Mesendoderm (in vitro differentiated cells): ENCODE measurements at regions not wholly inside any gene's neighbourhood (a gene's known extent, or its start where the extent isn't known, plus 50 kb on each side); places are given as distances from the start of the nearest gene placed in this dataset.
A peak's percentile ranks its signal among the peaks of the same experiment; 100 is the strongest.

Experiments
- DNase-seq: peaks from one replicate; pipeline ENCODE4 v3.0.0; 2013
- H2AK5ac ChIP-seq: 2 replicates; pipeline ENCODE4 v1.6.1; 2013; ENCODE audit warnings: low read length, inconsistent platforms
- H2BK120ac ChIP-seq: 2 replicates; pipeline ENCODE4 v1.6.1; 2013; ENCODE audit warnings: low read depth, mild to moderate bottlenecking, low read length, moderate library complexity, mixed read lengths
- H2BK15ac ChIP-seq: replicated peaks from 2 replicates; pipeline ENCODE4 v1.6.1; 2013; ENCODE audit warnings: low read depth, mild to moderate bottlenecking, moderate library complexity
- H2BK5ac ChIP-seq: 2 replicates; pipeline ENCODE4 v1.6.1; 2013; ENCODE audit warnings: low read length, inconsistent platforms
- H3K18ac ChIP-seq: 2 replicates; pipeline ENCODE4 v1.6.1; 2013; ENCODE audit warnings: mild to moderate bottlenecking, low read length, mixed read lengths
- H3K23ac ChIP-seq: one replicate; pipeline ENCODE4 v1.6.1; 2013; ENCODE audit warnings: low read length
- H3K27ac ChIP-seq: 2 replicates; pipeline ENCODE4 v1.5.1; 2013; ENCODE audit warnings: low read depth, mild to moderate bottlenecking, inconsistent platforms, low read length, moderate library complexity
- H3K27me3 ChIP-seq: 2 replicates; pipeline ENCODE4 v1.6.1; 2013; ENCODE audit warnings: low read length, control low read depth, mild to moderate bottlenecking, inconsistent platforms; ENCODE audit not compliant: insufficient read depth, poor library complexity
- H3K36me3 ChIP-seq: 2 replicates; pipeline ENCODE4 v1.6.1; 2013; ENCODE audit warnings: low read length, inconsistent platforms; ENCODE audit not compliant: control insufficient read depth, insufficient read depth
- H3K4ac ChIP-seq: one replicate; pipeline ENCODE4 v1.6.1; 2013; ENCODE audit warnings: low read depth, mild to moderate bottlenecking, low read length, moderate library complexity
- H3K4me1 ChIP-seq: 2 replicates; pipeline ENCODE4 v1.6.1; 2013; ENCODE audit warnings: low read depth, low read length, inconsistent platforms; ENCODE audit not compliant: control insufficient read depth
- H3K4me2 ChIP-seq: 2 replicates; pipeline ENCODE4 v1.6.1; 2013; ENCODE audit warnings: low read length
- H3K4me3 ChIP-seq: 2 replicates; pipeline ENCODE4 v1.5.1; 2013; ENCODE audit warnings: mild to moderate bottlenecking, low read length
- H3K56ac ChIP-seq: one replicate; pipeline ENCODE4 v1.6.1; 2013; ENCODE audit warnings: low read length
- H3K79me1 ChIP-seq: 2 replicates; pipeline ENCODE4 v1.6.1; 2013; ENCODE audit warnings: low read length, inconsistent platforms
- H3K79me2 ChIP-seq: 2 replicates; pipeline ENCODE4 v1.6.1; 2013; ENCODE audit warnings: mild to moderate bottlenecking, low read length; ENCODE audit not compliant: control insufficient read depth, insufficient read depth
- H3K9ac ChIP-seq: 2 replicates; pipeline ENCODE4 v1.6.1; 2013; ENCODE audit warnings: low read length, inconsistent platforms
- H4K5ac ChIP-seq: one replicate; pipeline ENCODE4 v1.6.1; 2013; ENCODE audit warnings: low read length
- H4K8ac ChIP-seq: one replicate; pipeline ENCODE4 v1.6.1; 2013; ENCODE audit warnings: low read depth, mild to moderate bottlenecking, control low read depth, low read length, moderate library complexity
- WGBS: extraction: QIAGEN DNeasy Blood & Tissue Kit; methylation state at CpG from one replicate; pipeline ENCODE4 v1.1.7; 2013; ENCODE audit warnings: low lambda C conversion rate, missing lambda C conversion rate; ENCODE audit not compliant: insufficient coverage; ENCODE audit errors: extremely low coverage; 5-methylcytosine and 5-hydroxymethylcytosine counted together

GRCh38 chr4:148857239-148857972 lies 415.2 kb upstream of the NR3C2 start:
- H3K36me3 ChIP-seq, result no peaks in the 10 kb centered on the region
- no CpG with 5 or more reads among the region's 4 CpGs for WGBS
- DNase-seq, result no peak
- H3K79me1 ChIP-seq, result no peaks in the 10 kb centered on the region
- H4K8ac ChIP-seq, result no peak overlapping the region
- H3K9ac ChIP-seq, result no peak overlapping the region
- H2BK5ac ChIP-seq, result no peak overlapping the region
- no peak overlapping the region for H3K23ac ChIP-seq
- no peaks in the 10 kb centered on the region for H3K4me1 ChIP-seq
- H3K27ac ChIP-seq, result no peak overlapping the region
- H2AK5ac ChIP-seq, result no peak overlapping the region
- H3K4ac ChIP-seq, result no peak overlapping the region
- no peak overlapping the region for H4K5ac ChIP-seq
- H3K18ac ChIP-seq, result no peak overlapping the region
- no peak overlapping the region for H3K4me2 ChIP-seq
- no peaks in the 10 kb centered on the region for H3K27me3 ChIP-seq
- H3K79me2 ChIP-seq, result no peaks in the 10 kb centered on the region
- H3K56ac ChIP-seq, result no peak overlapping the region
- H3K4me3 ChIP-seq, result no peak overlapping the region
- H2BK15ac ChIP-seq, result no peak overlapping the region
- H2BK120ac ChIP-seq, result no peak overlapping the region

- H2BK15ac ChIP-seq, result no peak overlapping the region
- no peak overlapping the region for H3K18ac ChIP-seq
- H3K36me3 ChIP-seq, result no peaks in the 10 kb centered on the region
- no peaks in the 10 kb centered on the region for H3K79me1 ChIP-seq
- no peaks in the 10 kb centered on the region for H3K4me1 ChIP-seq
- no peak overlapping the region for H3K23ac ChIP-seq
- H4K8ac ChIP-seq, result no peak overlapping the region
- no peak overlapping the region for H3K56ac ChIP-seq
- no peak overlapping the region for H3K9ac ChIP-seq
- H3K79me2 ChIP-seq, result no peaks in the 10 kb centered on the region
- no peaks in the 10 kb centered on the region for H3K27me3 ChIP-seq
- H3K4me3 ChIP-seq, result no peak overlapping the region
- no peak overlapping the region for H3K4me2 ChIP-seq
- H4K5ac ChIP-seq, result no peak overlapping the region
- no peak for DNase-seq
- H3K4ac ChIP-seq, result no peak overlapping the region
- no peak overlapping the region for H2BK120ac ChIP-seq
- H2BK5ac ChIP-seq, result no peak overlapping the region
- no peak overlapping the region for H3K27ac ChIP-seq
- H2AK5ac ChIP-seq, result no peak overlapping the region
Observed at GRCh38 chr4:148854203-148854602, 412.0 kb upstream of the NR3C2 start.

- H3K4me1 ChIP-seq, result no peaks in the 10 kb centered on the region
- no peak overlapping the region for H3K9ac ChIP-seq
- H2BK5ac ChIP-seq, result no peak overlapping the region
- H3K27me3 ChIP-seq, result no peaks in the 10 kb centered on the region
- no peak overlapping the region for H4K5ac ChIP-seq
- no peak overlapping the region for H2AK5ac ChIP-seq
- H3K56ac ChIP-seq, result no peak overlapping the region
- H3K79me1 ChIP-seq, result no peaks in the 10 kb centered on the region
- H3K4me2 ChIP-seq, result no peak overlapping the region
- no CpG with 5 or more reads among the region's 3 CpGs for WGBS
- no peak overlapping the region for H3K18ac ChIP-seq
- H3K79me2 ChIP-seq, result no peaks in the 10 kb centered on the region
- DNase-seq, result peak; percentile 28
- no peak overlapping the region for H3K4me3 ChIP-seq
- no peak overlapping the region for H4K8ac ChIP-seq
- no peak overlapping the region for H2BK120ac ChIP-seq
- H3K4ac ChIP-seq, result no peak overlapping the region
- H3K23ac ChIP-seq, result no peak overlapping the region
- H2BK15ac ChIP-seq, result no peak overlapping the region
- H3K36me3 ChIP-seq, result no peaks in the 10 kb centered on the region
- no peak overlapping the region for H3K27ac ChIP-seq
Observed at GRCh38 chr4:148852092-148852699, 410.0 kb upstream of the NR3C2 start.

GRCh38 chr4:148850257-148850995 lies 408.2 kb upstream of the NR3C2 start:
- Histone ChIP-seq H2BK15ac (no peak overlapping the region), H3K27ac (no peak overlapping the region), H3K23ac (no peak overlapping the region), H3K36me3 (no peaks in the 10 kb centered on the region), H3K4me2 (no peak overlapping the region), H2BK5ac (no peak overlapping the region), H3K4me1 (no peaks in the 10 kb centered on the region), H3K4ac (no peak overlapping the region), H3K18ac (no peak overlapping the region), H3K56ac (no peak overlapping the region), H4K5ac (no peak overlapping the region), H3K79me2 (no peaks in the 10 kb centered on the region), H4K8ac (no peak overlapping the region), H3K4me3 (no peak overlapping the region), H3K79me1 (no peaks in the 10 kb centered on the region), H3K9ac (no peak overlapping the region), H2BK120ac (no peak overlapping the region), H2AK5ac (no peak overlapping the region), H3K27me3 (no peaks in the 10 kb centered on the region)
- WGBS, result no CpG with 5 or more reads among the region's 2 CpGs
- DNase-seq, result no peak

- no peak overlapping the region for H4K8ac ChIP-seq
- no peak overlapping the region for H3K4me3 ChIP-seq
- H2BK15ac ChIP-seq, result no peak overlapping the region
- no peak overlapping the region for H3K18ac ChIP-seq
- no peak for DNase-seq
- WGBS, result no CpG with 5 or more reads among the region's 2 CpGs
- no peaks in the 10 kb centered on the region for H3K27me3 ChIP-seq
- no peak overlapping the region for H2AK5ac ChIP-seq
- no peaks in the 10 kb centered on the region for H3K79me1 ChIP-seq
- H3K4me1 ChIP-seq, result no peaks in the 10 kb centered on the region
- no peak overlapping the region for H2BK5ac ChIP-seq
- no peak overlapping the region for H2BK120ac ChIP-seq
- H3K23ac ChIP-seq, result no peak overlapping the region
- H3K56ac ChIP-seq, result no peak overlapping the region
- no peak overlapping the region for H4K5ac ChIP-seq
- H3K4me2 ChIP-seq, result no peak overlapping the region
- no peak overlapping the region for H3K4ac ChIP-seq
- no peak overlapping the region for H3K27ac ChIP-seq
- no peaks in the 10 kb centered on the region for H3K79me2 ChIP-seq
- no peak overlapping the region for H3K9ac ChIP-seq
- H3K36me3 ChIP-seq, result no peaks in the 10 kb centered on the region
Observed at GRCh38 chr4:148849581-148849980, 407.4 kb upstream of the NR3C2 start.
